ENCODE measurements at regions not wholly inside any gene's neighbourhood (a gene's known extent, or its start where the extent isn't known, plus 50 kb on each side); places are given as distances from the start of the nearest gene placed in this dataset.

- no peak for TF ChIP-seq FOXM1 (IDR thresholded peaks at IDR 0.05; ENCODE audit: low read depth)
- TF ChIP-seq CTCF (IDR thresholded peaks at IDR 0.05), result no peak
- no peak for TF ChIP-seq TCF12 (IDR thresholded peaks at IDR 0.05)
Measured at GRCh38 chr4:103842637-103843239, 123.0 kb upstream of the TACR3 start.

Measured in SK-N-SH (cell line).